HG02610 (cell line): ENCODE measurements at regions not wholly inside any gene's neighbourhood (a gene's known extent, or its start where the extent isn't known, plus 50 kb on each side); places are given as distances from the start of the nearest gene placed in this dataset.
"Not testable (repeated sequence)": the region's sequence is repeated elsewhere in the genome, so short reads cannot be mapped to it uniquely, and the experiment has no call there.

ENCODE experiments used
- ATAC-seq: cut with Tn5 transposase; IDR thresholded peaks from one replicate; pipeline ENCODE4 v1.9.1; 2021; ENCODE audit warnings: mild to moderate bottlenecking, moderate library complexity; ENCODE audit not compliant: unreplicated experiment

DNA sequence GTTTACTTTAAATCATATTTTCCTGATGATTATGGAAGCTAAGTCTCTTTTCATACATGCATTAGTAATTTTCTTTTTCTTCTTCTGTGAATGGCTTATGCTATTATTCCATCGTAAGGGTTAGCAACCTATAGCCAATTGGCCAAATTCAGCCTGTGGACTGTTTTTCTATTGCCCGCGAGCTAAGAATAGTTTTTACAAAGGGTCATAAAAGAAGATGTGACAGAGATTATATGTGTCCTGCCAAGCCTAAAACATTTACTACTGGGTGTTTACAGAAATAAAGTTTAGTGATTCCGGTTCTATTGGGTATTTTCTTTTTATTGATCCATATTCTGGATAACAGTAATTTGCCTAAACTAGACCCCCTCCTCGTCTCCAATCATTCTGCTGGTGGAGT, 268.8 kb upstream of the DIO3 start:
- no peak for ATAC-seq

DNA sequence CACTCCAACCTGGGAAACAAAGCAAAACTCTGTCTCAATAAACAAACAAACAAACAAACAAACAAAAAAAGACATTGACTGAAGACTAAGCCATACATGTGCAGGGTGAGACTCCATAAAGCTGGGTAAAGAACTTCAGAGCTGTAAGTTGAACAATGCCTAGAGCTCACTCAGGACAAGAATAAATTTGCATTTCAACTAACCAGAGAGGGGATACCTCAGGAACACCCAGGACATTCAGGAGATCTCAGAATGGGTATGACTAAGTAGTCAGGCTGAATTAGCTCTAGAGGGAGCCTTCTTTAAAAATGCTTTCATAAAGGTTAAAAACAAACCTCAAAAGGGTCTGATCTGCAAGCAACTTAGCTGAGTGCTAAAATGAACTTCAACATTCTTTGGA, 267.7 kb upstream of the DIO3 start:
- no peak for ATAC-seq

DNA sequence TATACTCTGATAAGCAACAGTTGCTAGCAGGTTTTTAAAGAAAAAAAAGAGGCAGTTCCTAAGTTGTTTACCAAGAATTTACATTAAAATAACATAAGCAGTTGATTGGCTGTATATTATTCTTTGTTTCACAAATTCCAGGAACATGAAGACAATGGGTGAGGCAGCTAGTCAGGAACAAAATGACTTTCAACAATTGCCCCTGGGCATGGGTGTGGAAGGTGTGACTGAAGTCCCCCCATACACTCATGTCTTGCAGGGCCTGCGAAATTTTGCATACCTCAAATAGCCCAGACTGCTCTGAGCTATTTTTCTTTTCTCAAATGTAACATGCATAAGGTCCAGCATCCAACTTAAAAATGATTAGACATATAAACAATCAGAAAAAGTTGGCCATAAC, 267.2 kb upstream of the DIO3 start:
- no peak for ATAC-seq

DNA sequence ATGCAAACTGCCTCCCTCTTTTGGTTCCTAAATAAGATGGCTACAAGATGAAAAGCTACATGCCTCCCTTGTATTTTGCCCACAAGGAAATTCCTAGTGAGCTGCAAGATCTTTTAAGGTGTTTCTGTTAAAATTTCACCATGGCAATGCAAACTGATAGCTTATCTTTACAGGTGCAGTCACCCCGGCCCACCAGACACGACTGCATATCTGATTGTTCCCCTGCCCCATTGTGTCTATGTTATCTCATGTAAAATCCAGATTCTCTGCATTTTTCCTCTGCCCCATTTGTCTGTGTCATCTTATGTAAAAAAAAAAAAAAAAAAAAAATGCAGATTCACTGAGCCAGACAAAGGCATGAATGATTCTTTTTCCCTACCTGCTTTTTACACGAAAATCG, 261.5 kb upstream of the DIO3 start:
- not testable (repeated sequence) for ATAC-seq

DNA sequence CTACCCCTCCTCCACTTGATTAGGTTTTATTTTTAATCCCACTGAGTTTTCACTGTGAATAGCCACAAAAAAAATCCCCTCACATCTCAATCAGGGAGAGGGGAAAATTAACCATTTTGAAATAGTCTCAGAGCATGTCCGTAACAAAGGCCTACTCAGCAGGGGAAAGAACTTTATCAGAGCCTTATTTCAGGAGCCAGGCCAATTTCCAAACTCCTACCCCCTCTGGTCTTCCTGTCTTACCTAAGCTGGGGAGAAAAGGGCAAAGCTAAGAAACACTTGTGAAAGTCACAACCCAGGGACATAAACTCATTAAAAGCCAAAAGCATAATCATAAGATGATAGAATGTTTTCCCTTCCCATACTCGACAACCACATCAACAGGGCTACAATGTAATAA, 260.3 kb upstream of the DIO3 start:
- no peak for ATAC-seq

DNA sequence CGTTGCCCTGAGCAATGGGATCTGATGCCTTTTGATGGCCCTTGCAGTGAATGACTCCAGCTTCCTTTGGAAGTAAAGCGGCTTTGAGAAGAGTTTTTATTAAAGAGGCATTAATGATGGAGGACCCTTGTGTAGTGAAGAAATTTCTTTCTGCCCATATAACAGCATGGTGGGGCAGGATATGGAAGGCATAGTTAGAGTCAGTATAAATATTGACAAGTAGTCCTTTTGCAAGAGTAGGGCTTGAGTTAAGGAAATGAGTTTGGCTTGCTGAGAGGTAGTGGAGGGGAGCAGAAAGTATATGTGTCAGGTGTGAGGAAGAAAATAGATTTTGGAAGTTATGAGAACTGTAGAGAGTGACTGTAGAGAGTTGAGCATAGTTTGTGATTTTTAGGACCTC, 254.1 kb upstream of the DIO3 start:
- ATAC-seq = not testable (repeated sequence)

DNA sequence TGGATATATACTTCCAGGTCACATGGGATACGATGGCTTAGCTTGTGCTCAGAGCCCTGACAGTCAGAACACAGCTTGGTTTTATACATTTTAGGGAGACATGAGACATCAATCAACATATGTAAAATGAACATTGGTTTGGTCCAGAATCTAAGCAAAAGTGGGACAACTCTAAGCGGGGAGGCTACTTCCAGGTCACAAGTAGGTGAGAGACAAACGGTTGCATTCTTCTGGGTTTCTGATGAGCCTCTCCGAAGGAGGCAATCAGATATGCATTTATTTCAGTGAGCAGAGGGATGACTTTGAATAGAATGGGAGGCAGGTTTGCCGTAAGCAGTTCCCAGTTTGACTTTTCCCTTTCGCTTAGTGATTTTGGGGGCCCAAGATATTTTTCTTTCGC, 250.1 kb upstream of the DIO3 start:
- not testable (repeated sequence) for ATAC-seq

DNA sequence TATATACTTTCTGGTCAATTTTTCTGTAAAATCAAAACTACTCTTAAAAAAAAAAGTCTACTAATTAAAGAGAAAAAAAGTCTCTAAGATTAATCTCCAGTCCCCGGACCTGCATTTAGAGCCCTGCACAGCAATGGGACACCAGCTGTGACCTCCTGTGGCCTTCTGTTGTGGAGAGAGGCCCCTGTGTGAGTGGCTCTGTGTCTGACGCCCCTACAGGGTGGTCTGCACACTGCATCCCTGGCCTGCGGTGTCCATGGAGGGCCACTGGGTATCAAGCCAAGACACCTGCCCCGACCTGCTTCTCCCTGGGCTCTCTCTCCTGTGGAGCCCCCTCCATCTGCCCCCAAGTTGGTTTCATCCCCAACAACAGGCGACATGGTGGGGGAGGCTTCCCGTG, 248.0 kb upstream of the DIO3 start:
- no peak for ATAC-seq

DNA sequence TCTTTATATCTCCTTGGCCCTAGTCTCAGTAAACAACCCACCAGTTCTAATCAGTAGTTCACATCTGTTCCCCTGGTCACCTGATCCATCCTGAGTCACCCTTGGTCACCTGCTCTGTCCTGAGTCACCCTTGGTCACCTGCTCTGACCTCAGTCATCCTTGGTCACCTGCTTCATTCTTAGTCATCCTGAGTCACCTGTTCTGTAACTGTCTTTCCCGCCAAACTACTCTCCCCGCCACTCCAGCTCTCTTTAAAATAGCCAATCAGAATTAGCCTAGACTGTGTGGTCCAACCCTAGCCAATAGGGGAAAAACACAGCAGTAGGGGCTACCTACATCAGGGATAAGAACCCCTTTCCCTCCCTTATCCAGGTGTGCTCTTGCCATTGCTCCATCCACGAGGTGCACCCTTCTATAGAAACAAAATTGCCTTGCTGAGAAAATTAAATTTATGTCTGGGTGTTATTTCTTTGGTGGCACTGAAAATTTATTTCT, 245.4 kb upstream of the DIO3 start:
- ATAC-seq = no peak

DNA sequence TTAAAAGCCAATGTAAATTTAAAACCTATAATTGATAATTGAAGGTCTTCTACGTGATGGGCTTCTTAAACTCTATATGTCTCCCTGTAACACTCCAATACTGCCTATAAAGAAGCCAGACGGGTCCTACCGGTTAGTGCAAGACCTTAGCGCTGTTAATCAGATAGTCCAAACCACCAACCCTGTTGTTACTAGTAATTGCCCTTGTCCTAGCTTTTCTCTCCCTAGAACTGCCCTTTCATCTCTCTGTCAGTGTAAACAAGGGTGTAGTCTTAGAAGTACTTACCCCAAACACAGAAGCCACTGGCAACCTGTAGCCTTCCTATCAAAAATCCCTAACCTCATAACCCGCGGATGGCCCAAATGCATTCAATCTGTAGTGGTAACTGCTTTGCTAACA, 243.0 kb upstream of the DIO3 start:
- no peak for ATAC-seq

DNA sequence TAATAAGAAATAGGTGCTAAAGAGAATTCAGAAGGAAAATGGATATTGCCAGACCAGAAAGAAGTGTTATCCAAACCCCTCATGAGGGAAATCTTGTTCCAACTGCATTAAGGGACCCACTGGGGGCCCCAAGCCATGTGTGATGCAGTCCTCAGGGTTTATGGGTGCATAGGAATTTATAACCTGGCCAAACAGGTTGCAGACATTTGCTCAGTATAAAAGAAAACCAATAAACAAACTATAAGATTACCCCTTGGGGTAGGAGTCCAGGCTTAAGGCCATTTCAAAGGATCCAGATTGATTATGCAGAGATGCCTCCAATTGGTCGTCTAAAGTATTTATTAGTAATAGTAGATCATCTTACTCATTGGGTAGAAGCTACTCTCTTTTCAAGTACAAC, 240.9 kb upstream of the DIO3 start:
- no peak for ATAC-seq

DNA sequence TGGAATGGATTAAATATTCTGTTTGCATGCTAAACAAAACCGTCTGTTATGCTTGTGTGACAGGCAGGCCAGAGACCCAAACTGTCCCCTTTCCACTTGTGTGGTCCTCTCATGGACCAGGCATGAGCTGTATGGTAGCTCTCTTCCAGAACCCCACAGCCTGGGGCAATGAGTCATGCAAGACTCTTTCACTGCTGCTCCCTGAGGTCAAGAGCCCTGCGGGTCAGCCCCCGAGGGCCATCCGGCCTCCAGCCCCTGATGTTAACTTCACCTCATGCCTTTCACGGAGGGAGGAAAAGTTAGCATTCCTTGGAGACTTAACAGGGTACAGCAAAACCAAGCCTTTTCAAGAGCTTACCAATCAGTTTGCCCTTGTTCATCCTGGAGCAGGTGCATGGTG, 239.1 kb upstream of the DIO3 start:
- ATAC-seq = no peak

DNA sequence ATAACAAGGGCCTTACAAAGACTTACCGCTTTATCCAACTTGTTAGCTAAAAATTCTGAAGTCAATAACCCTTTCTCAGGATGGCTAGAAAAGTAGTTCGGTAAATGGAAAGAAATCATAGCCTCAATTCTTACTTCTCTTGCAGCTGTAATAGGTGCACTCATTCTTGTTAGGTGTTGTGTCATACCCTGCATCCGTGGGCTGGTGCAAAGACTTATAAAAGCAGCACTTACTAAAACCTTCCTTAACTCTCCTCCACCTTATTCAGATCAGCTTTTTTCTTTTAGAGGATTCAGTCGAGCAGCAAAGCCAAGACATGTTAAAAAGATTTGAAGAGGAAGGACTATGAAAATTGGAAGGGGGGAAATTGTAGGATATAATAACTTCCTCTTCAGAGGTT, 238.2 kb upstream of the DIO3 start:
- ATAC-seq = no peak

DNA sequence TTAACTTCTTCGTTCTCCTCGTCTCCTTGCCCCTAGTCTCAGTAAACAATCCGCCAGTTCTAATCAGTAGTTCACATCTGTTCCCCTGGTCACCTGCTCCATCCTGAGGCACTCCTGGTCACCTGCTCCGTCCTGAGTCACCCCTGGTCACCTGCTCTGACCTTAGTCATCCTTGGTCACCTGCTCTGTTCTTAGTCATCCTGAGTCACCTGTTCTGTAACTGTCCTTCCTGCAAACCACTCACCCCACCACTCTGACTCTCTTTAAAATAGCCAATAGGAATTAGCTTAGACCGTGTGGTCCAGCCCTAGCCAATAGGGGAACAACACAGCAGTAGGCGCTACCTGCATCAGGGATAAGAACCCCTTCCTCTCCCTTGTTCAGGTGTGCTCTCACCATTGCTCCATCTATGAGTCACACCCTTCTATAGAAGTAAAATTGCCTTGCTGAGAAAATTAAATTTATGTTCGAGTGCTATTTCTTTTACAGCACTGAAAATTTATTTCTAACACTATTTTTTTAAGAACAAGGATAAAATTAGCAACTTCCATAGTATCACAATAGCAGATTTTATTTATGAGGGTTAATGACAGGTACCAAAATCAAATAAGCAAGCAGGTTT, 237.6 kb upstream of the DIO3 start:
- ATAC-seq = not testable (repeated sequence)

DNA sequence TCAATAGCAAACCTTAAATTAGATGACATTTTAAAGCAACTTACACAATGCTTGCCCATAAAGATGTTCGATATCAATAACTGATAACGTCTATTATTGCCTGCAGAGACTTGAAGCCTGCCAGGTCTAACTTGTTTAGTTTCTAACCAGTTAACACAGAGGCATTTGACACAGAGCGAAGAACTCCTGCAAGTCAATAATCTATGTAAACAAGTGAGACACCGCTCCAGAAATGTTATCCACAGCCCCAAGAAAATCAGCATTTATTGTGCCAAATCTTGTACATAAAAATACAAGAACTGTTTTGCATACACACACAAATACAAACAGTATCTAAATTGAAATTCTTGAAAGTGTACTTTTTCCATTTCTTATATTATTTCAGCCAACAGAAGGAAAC, 236.0 kb upstream of the DIO3 start:
- ATAC-seq = no peak

DNA sequence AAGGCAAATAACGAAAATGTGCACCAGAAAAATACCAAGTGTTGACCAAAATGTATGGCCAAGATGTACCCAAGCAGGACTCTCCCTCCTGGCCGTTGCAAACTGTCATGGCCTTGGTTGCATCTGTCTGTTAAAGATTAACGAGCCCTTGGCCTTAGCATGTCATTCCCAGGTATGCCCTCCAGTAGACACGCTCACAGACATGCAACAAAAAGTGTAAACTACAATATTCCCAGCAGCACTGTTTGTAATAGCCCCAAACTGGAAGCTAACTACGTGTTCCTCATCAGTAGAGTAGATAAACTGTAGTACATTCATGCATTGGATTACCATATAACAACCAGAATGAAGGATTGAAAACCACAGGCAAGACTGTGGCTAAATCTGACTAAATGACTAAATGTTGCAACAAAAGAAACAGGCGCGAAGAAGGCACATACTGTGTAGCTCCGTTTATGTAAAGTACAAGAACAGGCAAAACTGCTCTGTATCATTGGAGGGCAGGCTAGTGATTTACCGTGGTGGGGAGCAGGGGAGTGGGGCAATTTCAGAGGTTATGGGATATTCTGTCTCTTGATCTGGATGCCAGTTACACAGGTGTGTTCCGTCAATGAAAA, 232.8 kb upstream of the DIO3 start:
- ATAC-seq = no peak

DNA sequence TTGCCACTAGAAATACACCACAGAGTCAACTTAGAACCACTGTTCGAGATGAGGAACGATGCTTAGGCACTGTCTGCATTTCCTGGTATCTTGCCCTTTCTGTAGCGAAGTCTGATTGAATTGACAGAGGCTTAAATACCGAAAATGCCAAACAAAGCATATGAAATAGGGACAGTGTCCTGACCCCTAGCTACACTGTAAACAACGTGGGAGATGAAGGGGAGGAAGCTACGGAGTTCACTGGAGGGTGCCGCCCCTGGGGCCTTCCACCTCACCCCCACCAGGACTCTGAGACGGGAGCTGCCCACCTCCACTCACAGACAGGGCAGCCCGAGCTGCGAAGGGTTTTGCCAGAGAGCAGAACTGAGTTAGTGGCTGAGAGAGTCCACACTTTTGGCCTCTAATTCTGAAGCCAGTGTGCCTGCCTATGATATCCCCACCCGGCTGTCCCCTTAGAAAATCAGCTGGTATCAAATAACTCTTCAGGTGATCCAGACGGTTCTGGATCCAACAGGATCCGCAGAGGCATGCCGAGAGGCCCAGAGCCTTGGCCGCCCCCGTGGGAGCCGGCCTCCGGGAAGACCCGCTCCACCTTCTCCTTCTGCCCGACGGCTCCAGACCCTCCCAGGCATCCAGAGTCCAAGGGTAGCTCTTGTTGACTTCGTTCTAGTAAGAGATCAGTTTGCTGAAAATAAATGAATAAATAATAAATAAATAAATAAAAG, 230.7 kb upstream of the DIO3 start:
- no peak for ATAC-seq

DNA sequence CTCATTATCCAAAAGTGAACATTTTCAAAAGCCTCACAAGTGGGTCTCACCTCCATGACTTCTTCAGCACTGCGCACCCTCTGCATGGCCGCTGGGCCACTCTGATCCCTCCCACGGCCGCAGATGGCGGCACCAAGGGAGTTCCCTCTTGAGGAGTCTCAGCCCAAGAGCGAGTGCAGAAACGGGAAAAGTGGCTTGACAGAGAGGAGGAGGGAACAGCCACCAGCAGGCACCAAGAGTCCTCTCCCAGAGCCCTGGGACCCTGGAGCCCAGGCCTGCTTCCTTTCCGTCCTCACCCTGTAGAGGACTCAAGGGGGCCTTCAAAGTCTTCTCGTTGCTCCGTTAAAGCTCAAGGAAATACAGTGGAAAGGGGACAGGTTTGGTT, 230.2 kb upstream of the DIO3 start:
- no peak for ATAC-seq

DNA sequence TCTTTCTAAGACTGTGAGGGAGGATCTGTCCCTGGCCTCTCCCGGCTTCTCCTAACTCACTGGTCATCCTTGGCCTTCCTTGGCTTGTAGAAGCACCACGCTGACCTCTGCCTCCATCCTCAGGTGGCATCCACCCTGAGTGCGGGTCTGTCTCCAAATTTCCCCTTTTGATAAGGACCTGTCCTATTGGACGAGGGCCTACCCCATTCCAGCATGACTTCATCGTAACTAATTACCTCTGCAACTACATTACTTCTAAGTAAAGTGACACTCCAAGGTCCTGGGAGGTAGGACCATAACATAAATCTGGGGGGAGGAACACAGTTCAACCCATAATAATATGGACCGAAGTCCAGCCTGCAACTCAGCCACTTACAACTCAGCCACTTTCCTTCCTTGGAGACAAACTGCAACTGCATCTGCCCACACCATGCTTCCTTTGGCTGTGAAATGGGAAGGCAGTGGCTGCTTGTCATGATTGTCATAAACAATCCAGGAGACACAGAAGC, 229.6 kb upstream of the DIO3 start:
- no peak for ATAC-seq

DNA sequence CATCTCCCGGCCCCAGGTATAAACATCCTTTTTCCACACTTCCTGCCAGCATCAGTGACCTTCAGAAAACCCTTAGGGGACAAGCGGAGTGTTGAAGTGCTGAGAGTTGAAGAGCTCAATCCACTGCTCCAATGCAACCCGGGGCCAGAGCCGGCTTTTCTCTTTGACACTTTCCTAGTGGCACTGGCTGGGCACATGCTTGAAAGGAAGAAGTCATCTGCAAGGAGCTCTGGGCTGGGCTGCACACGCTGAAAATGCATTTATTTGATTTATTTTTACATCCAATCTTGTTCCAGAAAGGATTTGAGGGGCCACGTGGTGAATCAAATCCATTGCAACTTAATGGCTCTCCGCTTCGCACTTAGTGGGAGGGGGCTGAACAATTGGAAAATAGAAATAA, 229.0 kb upstream of the DIO3 start:
- ATAC-seq = no peak

DNA sequence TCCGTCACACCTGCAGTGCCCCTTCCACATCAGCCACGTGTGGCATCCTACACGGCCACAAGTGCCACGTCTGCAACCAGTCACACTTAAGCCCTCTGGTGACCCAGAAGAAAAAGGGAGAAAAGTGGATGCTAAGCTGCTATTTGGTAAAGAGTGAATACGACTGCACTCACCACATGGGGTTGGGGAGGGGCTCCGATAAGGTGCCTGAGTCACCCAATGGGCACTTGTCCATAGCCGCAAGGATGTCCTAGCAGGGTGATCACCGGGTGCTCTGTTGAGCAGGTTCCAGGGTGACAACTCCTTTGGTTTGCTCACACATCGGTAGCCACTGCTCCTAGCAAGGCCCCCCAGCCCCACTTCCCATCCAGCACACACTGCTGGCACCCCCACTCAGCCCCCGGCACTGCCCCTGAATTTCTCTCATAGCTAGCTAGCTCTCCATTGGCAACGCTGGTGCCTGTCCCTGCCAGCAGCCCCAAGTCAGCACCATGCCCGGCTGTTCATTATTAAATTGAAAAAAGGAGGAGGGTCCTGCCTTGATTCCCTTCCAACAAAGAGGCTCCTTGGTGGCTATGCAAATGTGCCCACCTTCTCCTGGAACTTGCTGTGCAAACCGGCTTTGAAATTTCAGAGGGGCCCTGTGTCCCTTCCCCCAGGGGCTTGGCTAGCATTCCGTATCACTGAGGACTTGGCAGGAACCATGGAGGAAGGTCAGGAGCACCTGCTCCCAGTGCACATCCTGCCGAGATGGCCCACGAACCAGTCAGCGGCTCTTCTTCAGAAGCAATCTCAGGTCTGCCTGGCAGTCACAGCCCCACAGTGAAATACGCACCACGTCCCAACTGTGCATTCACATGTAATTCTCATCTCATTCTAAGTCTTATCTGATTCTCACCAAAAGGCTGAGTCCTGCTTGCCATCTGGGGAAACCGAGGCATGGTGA, 227.7 kb upstream of the DIO3 start:
- no peak for ATAC-seq
